ENCODE measurements at regions not wholly inside any gene's neighbourhood (a gene's known extent, or its start where the extent isn't known, plus 50 kb on each side); places are given as distances from the start of the nearest gene placed in this dataset.

DNA sequence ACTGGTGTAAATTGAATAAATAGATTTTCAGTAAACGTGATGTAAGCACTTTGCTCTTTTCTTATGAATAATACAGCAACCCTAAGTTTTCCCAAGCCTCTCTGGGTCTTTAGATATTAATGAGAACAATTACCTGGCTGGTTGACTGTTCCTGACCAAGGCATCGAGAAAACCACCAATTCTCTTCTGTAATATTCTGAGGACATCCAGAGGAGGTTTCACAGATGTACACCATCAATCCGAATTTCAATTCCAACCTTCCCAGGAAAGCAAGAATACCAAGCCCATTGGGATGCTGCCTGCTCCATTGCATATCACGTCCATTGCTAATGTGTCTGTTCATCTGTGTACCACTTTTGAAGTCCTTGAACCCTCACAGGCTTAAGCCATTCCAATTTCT, 571.8 kb downstream of the NUP35 start:
- no peaks in the 10 kb centered on the region for H3K36me3 ChIP-seq

DNA sequence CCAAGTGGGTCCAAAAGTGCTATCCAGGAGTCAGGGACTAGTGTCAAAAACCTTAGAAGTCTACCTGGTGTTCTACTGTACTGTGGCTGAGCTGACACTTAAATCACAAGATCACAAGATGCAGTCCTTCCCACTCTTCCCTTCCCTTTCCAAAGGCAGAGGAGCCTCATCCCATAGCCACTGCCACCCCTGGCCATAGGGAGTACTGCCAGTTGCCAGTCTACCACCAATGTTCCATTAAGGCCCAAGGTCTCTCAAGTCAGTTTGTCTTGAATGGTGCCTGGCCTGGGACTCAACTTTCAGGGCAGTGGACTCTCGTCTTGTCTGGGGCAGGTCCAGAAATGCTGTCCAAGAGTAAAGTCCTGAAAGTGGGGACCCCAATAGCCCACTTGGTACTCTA, 585.6 kb downstream of the NUP35 start:
- Histone ChIP-seq H3K27me3 (replicated peaks; ENCODE audit: insufficient read depth) (no peaks in the 10 kb centered on the region), H3K9me3 (no peaks in the 10 kb centered on the region), H3K27ac (no peak overlapping the region), H3K4me3 (no peak overlapping the region), H3K4me1 (ENCODE audit: control insufficient read depth in 1 of 2, low read depth in 2 of 2) (no peaks in the 10 kb centered on the region), H3K36me3 (no peaks in the 10 kb centered on the region)
- ATAC-seq (ENCODE audit: insufficient number of reproducible peaks, low FRiP score, low read depth) (no peak), DNase-seq (ENCODE audit: low spot score) (no peak)
- TF ChIP-seq, protein P1, sequence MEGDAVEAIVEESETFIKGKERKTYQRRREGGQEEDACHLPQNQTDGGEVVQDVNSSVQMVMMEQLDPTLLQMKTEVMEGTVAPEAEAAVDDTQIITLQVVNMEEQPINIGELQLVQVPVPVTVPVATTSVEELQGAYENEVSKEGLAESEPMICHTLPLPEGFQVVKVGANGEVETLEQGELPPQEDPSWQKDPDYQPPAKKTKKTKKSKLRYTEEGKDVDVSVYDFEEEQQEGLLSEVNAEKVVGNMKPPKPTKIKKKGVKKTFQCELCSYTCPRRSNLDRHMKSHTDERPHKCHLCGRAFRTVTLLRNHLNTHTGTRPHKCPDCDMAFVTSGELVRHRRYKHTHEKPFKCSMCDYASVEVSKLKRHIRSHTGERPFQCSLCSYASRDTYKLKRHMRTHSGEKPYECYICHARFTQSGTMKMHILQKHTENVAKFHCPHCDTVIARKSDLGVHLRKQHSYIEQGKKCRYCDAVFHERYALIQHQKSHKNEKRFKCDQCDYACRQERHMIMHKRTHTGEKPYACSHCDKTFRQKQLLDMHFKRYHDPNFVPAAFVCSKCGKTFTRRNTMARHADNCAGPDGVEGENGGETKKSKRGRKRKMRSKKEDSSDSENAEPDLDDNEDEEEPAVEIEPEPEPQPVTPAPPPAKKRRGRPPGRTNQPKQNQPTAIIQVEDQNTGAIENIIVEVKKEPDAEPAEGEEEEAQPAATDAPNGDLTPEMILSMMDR (IDR thresholded peaks at IDR 0.05): no peak

More for the DNA sequence above, 571.8 kb downstream of the NUP35 start:
- no peak for DNase-seq (ENCODE audit: low spot score)
- Histone ChIP-seq H3K4me1 (ENCODE audit: control insufficient read depth in 1 of 2, low read depth in 2 of 2) (no peaks in the 10 kb centered on the region), H3K4me3 (no peak overlapping the region), H3K9me3 (peaks cover 8% of the 10 kb centered on the region), H3K27me3 (replicated peaks; ENCODE audit: insufficient read depth) (no peaks in the 10 kb centered on the region), H3K27ac (no peak overlapping the region)
- TF ChIP-seq, protein P1 (IDR thresholded peaks at IDR 0.05): no peak
- ATAC-seq (ENCODE audit: insufficient number of reproducible peaks, low FRiP score, low read depth): no peak

GRCh38 chr2:183718246-183718645, 594.0 kb downstream of the NUP35 start:
- ATAC-seq (ENCODE audit: insufficient number of reproducible peaks, low FRiP score, low read depth) (no peak), DNase-seq (ENCODE audit: low spot score) (no peak)
- no peak overlapping the region for H3K4me3 ChIP-seq
- TF ChIP-seq, protein P1 (IDR thresholded peaks at IDR 0.05): no peak
- H3K27ac ChIP-seq: no peak overlapping the region
- no peaks in the 10 kb centered on the region for H3K36me3 ChIP-seq
- H3K27me3 ChIP-seq (replicated peaks; ENCODE audit: insufficient read depth): no peaks in the 10 kb centered on the region
- no peaks in the 10 kb centered on the region for H3K9me3 ChIP-seq
- no peaks in the 10 kb centered on the region for H3K4me1 ChIP-seq (ENCODE audit: control insufficient read depth in 1 of 2, low read depth in 2 of 2)

GRCh38 chr2:183723278-183723677, 599.0 kb downstream of the NUP35 start:
- Histone ChIP-seq H3K27me3 (replicated peaks; ENCODE audit: insufficient read depth) (no peaks in the 10 kb centered on the region), H3K4me1 (ENCODE audit: control insufficient read depth in 1 of 2, low read depth in 2 of 2) (no peaks in the 10 kb centered on the region), H3K36me3 (no peaks in the 10 kb centered on the region), H3K27ac (no peak overlapping the region), H3K9me3 (no peaks in the 10 kb centered on the region), H3K4me3 (no peak overlapping the region)
- TF ChIP-seq, protein P1 (IDR thresholded peaks at IDR 0.05): no peak
- ATAC-seq (ENCODE audit: insufficient number of reproducible peaks, low FRiP score, low read depth) (no peak), DNase-seq (ENCODE audit: low spot score) (no peak)

GRCh38 chr2:183729380-183729779, 605.1 kb downstream of the NUP35 start:
- Histone ChIP-seq H3K4me1 (ENCODE audit: control insufficient read depth in 1 of 2, low read depth in 2 of 2) (no peaks in the 10 kb centered on the region), H3K27ac (no peak overlapping the region), H3K36me3 (no peaks in the 10 kb centered on the region), H3K4me3 (no peak overlapping the region), H3K27me3 (replicated peaks; ENCODE audit: insufficient read depth) (no peaks in the 10 kb centered on the region), H3K9me3 (no peaks in the 10 kb centered on the region)
- TF ChIP-seq, protein P1 (IDR thresholded peaks at IDR 0.05): no peak
- DNase-seq (ENCODE audit: low spot score) (no peak), ATAC-seq (ENCODE audit: insufficient number of reproducible peaks, low FRiP score, low read depth) (no peak)
